ENCODE measurements at regions not wholly inside any gene's neighbourhood (a gene's known extent, or its start where the extent isn't known, plus 50 kb on each side); places are given as distances from the start of the nearest gene placed in this dataset.

GRCh38 chr13:74479124-74479523 lies 344.9 kb upstream of the KLF12 start:
- H3K27ac ChIP-seq (replicated peaks) = no peak overlapping the region
- no peak overlapping the region for H3K4me3 ChIP-seq
- no peaks in the 10 kb centered on the region for H3K36me3 ChIP-seq
- H3K9me3 ChIP-seq (replicated peaks) = no peaks in the 10 kb centered on the region
- H3K27me3 ChIP-seq (ENCODE audit: low read depth) = no peaks in the 10 kb centered on the region
- no peaks in the 10 kb centered on the region for H3K4me1 ChIP-seq
- TF ChIP-seq CTCF (IDR thresholded peaks at IDR 0.05; ENCODE audit: borderline replicate concordance) = no peak
- intact Hi-C loops (cut with micrococcal nuclease) = no loop called here
- no peak for DNase-seq

- DNase-seq = no peak
- no peaks in the 10 kb centered on the region for H3K9me3 ChIP-seq (replicated peaks)
- TF ChIP-seq CTCF (IDR thresholded peaks at IDR 0.05; ENCODE audit: borderline replicate concordance) = no peak
- no peaks in the 10 kb centered on the region for H3K36me3 ChIP-seq
- H3K27me3 ChIP-seq (ENCODE audit: low read depth) = no peaks in the 10 kb centered on the region
- no peaks in the 10 kb centered on the region for H3K4me1 ChIP-seq
- H3K4me3 ChIP-seq = no peak overlapping the region
- intact Hi-C loops (cut with micrococcal nuclease) = no loop called here
- H3K27ac ChIP-seq (replicated peaks) = no peak overlapping the region
These were observed 342.6 kb upstream of the KLF12 start for GRCh38 chr13:74476788-74477187.

- Histone ChIP-seq H3K36me3 (no peaks in the 10 kb centered on the region), H3K27ac (replicated peaks) (no peak overlapping the region), H3K4me1 (no peaks in the 10 kb centered on the region), H3K9me3 (replicated peaks) (no peaks in the 10 kb centered on the region), H3K27me3 (ENCODE audit: low read depth) (no peaks in the 10 kb centered on the region), H3K4me3 (no peak overlapping the region)
- DNase-seq = no peak
- TF ChIP-seq CTCF (IDR thresholded peaks at IDR 0.05; ENCODE audit: borderline replicate concordance) = no peak
- intact Hi-C loops (cut with micrococcal nuclease) = no loop called here
These were observed 342.2 kb upstream of the KLF12 start for GRCh38 chr13:74476365-74476764.

GRCh38 chr13:74466864-74467263 lies 332.7 kb upstream of the KLF12 start:
- no peak overlapping the region for H3K27ac ChIP-seq (replicated peaks)
- H3K4me1 ChIP-seq = peaks cover 6% of the 10 kb centered on the region
- TF ChIP-seq CTCF (IDR thresholded peaks at IDR 0.05; ENCODE audit: borderline replicate concordance) = no peak
- H3K27me3 ChIP-seq (ENCODE audit: low read depth) = no peaks in the 10 kb centered on the region
- no peaks in the 10 kb centered on the region for H3K9me3 ChIP-seq (replicated peaks)
- no peak for DNase-seq
- H3K4me3 ChIP-seq = no peak overlapping the region
- H3K36me3 ChIP-seq = no peaks in the 10 kb centered on the region
- intact Hi-C loops (cut with micrococcal nuclease) = loop anchor here (10.0 kb wide), 1 partner anchor 512 kb away; no protein-coding TSS in a partner anchor

DNA sequence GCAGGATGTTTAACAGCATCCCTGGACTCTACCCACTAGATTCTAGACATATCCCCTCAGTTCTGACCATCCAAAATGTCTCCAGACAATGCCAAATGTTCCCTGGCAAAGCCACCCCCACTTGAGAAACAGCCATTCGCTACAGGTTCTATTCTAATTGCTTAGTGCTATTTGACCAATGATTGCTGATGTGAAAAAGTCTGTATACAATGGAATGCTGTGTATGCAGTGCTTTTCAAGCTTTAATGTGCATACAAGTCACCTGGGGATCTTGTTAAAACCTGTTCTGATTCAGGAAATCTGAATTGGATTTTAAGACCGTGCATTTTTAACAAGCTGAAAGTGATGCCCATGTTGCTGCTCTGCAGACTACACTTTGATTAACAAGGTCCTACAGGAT lies 331.8 kb upstream of the KLF12 start:
- DNase-seq = no peak
- H3K27ac ChIP-seq (replicated peaks) = no peak overlapping the region
- intact Hi-C loops (cut with micrococcal nuclease) = loop anchor here (10.0 kb wide), 1 partner anchor 511 kb away; no protein-coding TSS in a partner anchor
- peaks cover 6% of the 10 kb centered on the region for H3K4me1 ChIP-seq
- H3K9me3 ChIP-seq (replicated peaks) = no peaks in the 10 kb centered on the region
- no peak overlapping the region for H3K4me3 ChIP-seq
- no peak for TF ChIP-seq CTCF (IDR thresholded peaks at IDR 0.05; ENCODE audit: borderline replicate concordance)
- no peaks in the 10 kb centered on the region for H3K27me3 ChIP-seq (ENCODE audit: low read depth)
- no peaks in the 10 kb centered on the region for H3K36me3 ChIP-seq

DNA sequence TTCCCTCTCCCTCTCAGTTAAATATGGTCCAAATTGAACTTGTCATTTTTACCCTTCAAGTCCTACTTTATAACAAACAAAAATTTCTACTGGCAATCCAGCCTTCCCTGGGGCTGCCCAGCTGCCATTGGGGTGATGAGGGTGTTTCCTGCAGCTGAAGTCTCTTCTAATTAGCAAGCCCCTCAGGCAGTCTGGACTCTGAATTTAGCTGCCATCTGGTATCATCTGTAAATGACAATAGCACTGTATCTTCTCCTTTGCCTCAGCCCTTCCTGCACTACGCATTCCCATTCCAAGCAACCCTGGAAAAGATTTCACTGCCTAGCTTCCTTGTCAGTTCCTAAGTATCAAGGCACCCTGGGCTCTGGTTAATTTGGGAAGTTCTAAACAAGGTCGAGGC lies 331.1 kb upstream of the KLF12 start:
- intact Hi-C loops (cut with micrococcal nuclease) = loop anchor here (10.0 kb wide), 1 partner anchor 510 kb away; no protein-coding TSS in a partner anchor
- H3K4me3 ChIP-seq = no peak overlapping the region
- DNase-seq = no peak
- no peak overlapping the region for H3K27ac ChIP-seq (replicated peaks)
- no peak for TF ChIP-seq CTCF (IDR thresholded peaks at IDR 0.05; ENCODE audit: borderline replicate concordance)
- H3K4me1 ChIP-seq = peaks cover 6% of the 10 kb centered on the region
- no peaks in the 10 kb centered on the region for H3K36me3 ChIP-seq
- H3K9me3 ChIP-seq (replicated peaks) = no peaks in the 10 kb centered on the region
- no peaks in the 10 kb centered on the region for H3K27me3 ChIP-seq (ENCODE audit: low read depth)
